CMK (cell line): ENCODE measurements at regions not wholly inside any gene's neighbourhood (a gene's known extent, or its start where the extent isn't known, plus 50 kb on each side); places are given as distances from the start of the nearest gene placed in this dataset.
"Not testable (repeated sequence)": the region's sequence is repeated elsewhere in the genome, so short reads cannot be mapped to it uniquely, and the experiment has no call there.

ENCODE experiments used
- DNase-seq: peaks from one replicate; pipeline ENCODE4 v3.0.0-alpha.2; 2010; ENCODE audit warnings: low read depth

DNA sequence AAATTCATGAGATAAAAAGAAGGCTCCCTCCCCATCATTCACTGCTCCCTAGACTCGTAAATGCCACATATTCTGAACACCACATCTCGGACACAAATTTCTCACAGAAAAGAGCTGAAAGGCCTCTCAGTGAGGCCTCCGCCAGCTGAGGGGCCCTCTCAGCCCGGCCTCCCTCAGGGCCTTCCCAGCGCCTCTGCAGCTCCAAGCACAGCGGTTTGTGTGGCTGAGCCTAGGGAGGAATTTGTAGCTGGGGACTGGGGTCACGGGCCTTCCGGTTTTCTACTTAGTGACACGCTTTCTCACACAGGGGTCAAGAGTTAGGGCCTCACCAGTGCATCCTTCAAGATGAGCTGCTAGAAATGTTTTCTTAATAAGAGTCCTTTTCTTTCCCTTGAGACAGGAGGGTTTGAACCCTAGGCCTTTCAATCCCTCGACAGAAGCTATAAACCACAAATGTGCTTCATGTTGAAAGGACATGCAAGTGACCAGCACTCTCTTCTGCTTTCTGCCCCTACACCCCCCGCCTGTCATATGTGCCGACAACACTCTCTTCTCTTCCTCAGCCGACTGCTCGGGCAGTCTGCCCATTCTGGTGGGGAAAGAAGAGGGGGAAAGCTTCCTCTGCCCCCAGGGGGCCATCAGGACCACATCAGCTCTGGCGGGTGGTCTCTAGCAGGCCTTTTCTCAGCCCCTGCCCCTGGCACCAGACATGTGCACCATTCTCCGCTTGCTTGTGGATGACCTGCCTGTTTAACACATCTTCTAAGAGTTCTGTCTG is 104.9 kb downstream of the CHIC2 start:
- DNase-seq, result no peak

GRCh38 chr4:53956454-53956853 is 108.0 kb downstream of the CHIC2 start:
- DNase-seq, result no peak

- no peak for DNase-seq
These were observed 108.4 kb downstream of the CHIC2 start for GRCh38 chr4:53956053-53956452.

DNA sequence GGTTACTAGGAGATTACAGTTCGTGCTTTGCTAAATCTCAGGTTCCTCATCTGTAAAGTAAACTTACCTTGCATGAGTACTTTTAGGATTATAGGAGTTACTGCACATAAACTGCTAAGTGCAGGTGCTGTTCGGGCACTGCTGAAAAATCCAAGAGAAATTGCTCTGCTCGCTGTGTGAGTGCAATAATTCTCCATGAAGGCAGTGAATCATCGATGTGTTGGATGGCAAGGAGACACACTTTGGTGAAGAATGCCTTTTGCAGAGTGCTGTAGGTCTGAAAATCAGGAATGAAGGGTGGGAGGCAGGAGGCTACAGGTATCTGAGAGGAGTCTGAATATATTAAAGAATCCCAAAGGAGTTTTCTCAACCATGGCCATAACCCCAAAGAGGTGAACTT is 113.0 kb downstream of the CHIC2 start:
- no peak for DNase-seq

GRCh38 chr4:53943345-53944085 is 120.9 kb downstream of the CHIC2 start:
- DNase-seq, result no peak

DNA sequence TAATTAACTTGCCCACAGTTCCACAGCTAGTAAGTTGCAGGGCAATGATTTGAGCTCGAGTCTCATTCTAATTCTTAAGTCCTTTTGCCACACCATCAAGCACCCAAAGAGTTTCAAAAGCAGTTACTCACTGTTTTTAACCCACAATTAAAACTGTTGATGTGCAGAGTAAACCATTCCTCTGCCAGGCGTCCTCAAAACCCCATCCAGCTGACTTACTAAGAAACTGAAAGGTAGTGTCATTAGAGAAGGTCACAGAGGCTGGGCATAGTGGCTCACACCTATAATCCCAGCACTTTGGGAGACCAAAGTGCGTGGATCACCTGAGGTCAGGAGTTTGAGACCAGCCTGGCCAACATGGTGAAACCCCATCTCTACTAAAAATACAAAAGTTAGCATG is 121.7 kb downstream of the CHIC2 start:
- no peak for DNase-seq

DNA sequence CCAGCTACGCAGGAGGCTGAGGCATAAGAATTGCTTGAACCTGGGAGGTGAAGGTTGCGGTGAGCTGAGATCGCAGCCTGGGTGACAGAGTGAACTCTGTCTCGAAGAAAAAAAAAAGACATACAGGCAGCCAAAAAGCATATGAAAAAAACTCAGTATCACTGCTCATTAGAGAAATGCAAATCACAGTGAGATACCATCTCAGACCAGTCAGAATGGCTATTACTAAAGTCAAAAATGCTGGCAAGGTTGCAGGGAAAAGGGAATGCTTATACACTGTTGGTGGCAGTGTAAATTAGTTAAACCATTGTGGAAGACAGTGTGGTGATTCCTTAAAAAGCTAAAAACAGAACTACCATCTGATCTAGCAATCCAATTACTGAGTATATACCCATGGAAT is 123.1 kb downstream of the CHIC2 start:
- DNase-seq, result no peak

- not testable (repeated sequence) for DNase-seq
These were observed 124.5 kb downstream of the CHIC2 start for GRCh38 chr4:53939892-53940291.

DNA sequence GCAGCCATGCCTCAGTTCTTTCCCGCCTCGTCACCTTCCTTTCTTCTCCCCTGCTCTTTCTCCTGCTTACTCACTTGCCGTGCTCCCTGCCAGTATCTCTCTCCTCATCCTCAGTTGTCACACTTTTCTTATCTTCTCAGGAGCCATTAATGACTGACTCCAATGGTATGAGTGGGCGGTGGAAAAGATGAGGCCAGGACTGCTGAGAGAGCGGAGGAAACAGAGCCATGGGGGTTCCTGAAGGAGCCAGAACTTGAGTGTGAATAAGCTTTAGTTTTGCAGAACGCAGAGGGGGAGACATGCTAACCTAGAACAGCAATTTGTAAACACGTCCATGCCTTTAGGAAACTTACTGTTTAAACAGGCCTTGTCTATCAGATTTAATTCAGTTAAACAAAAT is 126.5 kb downstream of the CHIC2 start:
- DNase-seq, result no peak

GRCh38 chr4:53937327-53937726 is 127.1 kb downstream of the CHIC2 start:
- no peak for DNase-seq

DNA sequence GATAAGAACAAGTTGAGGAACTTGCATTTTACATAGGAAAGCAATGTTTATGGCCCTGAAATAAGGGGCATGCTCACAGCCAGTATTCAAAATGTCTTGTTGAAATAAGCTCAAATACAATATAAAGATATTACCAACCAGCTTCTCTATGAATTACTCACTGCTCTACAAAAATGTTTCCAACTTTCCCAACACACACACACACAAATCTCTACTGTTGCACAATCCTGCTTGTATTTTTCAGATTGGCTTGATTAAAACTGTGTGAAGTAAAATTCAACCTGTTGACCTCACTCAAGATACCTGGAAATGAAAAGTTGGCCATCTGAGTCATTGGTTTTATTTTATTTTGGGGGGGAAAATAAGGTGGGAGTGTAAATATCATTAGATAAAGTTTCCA is 128.6 kb downstream of the CHIC2 start:
- DNase-seq, result no peak

DNA sequence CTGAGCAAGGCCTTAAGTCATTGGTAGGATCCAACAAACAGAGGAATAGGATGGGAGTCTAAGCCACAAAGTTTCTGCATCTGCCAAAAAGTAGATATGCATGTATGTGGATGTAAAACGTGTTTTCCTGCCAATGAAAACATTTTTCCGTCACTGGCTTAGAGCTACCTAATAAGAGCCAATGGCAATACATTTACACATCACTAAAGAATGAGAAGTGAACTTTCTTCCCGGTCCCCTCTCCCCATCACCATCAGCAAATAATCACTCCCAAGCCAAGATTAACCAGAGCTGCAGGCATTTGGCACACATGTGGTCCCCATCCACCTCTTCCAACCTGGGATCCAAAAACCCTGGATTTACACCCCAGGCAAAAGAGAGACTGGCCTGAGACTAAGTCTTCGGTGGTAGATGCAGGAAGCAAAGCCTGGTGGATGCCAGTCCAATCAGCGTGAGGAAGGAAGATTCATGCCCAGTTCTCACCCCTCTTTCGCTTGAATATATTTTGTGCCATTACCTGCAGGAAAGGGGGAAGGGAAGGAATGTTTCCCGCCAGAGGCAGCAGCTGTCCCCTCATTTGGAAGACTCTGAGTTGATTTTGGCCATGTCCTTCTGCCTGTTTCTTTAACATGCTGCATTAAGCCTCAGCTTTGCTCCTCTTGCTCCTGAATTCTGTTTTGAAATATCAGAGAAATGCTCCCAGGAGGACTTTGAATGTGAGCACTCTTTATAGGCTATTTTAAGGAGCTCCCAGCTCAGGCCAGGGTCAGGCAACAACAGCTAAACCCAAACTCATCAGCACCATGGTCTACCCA is 131.4 kb downstream of the CHIC2 start:
- DNase-seq, result no peak

DNA sequence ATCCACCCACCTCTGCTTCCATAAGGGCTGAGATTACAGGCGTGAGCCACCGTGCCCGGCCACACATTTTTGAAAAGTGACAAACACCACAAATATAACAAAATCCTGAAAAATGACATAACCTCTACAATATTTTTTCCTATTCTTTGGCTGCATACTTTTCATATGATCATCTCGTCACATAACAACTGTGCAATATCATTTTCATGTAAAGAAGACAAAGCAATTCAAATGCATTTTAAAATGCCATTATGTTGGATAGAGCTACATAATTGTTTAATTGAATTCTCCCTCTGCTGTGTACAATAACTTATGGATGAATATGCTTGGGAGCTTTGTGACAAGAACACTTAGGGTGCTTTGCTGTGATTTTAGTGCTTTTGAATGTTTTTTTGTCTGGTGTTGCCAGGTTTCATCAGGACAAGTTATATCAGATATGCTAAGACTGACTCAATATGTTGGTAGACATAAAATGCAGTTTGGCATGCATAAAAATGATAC is 132.9 kb downstream of the CHIC2 start:
- DNase-seq, result no peak

- peak; percentile 33 for DNase-seq
These were observed 134.2 kb downstream of the CHIC2 start for GRCh38 chr4:53929955-53930798.

DNA sequence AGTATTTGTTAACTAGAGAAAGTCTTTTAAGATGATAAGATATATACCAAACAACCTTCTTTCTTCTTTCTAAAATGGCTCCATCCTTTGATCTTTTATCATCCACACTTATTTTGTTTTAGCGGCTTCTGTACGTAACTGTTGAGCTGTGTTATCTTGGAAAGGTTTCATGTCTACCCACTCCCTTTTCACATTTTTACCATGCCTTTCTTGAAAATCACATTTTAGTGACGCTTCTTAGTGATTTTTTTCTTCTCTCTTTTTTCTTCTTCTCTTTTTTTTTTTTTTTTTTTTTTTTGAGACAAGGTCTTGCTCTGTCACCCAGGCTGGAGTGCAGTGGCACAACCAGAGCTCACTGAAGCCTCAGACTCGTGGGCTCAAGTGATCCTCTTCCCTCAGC is 135.1 kb downstream of the CHIC2 start:
- DNase-seq, result no peak

- no peak for DNase-seq
These were observed 135.6 kb downstream of the CHIC2 start for GRCh38 chr4:53928825-53929224.

DNA sequence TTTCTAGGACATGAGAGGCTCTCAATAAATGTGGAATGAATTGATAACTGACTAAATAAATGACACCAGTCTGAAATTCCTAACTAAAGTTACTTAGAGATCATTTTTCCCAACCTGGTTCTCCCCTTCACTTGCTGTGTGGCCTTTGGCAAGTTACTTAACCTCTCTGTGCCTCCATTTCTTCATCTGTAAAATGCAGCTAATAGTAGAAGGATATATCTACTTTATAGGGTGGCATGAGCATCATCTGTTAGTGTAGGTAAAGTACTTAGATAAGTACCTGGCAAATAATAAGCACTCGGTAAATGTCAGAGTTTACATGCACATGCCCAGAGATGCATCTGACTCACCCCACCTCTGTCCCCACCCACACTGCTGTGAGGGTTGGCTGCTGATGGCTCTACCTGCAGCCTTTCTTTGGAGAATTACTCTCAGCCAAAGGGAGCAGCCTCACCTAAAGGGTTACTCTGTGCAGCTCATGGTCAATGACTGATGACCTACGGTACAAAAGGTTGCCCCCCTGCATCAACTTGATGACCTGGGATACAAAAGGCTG is 139.3 kb downstream of the CHIC2 start:
- no peak for DNase-seq

- no peak for DNase-seq
These were observed 139.9 kb downstream of the CHIC2 start for GRCh38 chr4:53924333-53925049.

DNA sequence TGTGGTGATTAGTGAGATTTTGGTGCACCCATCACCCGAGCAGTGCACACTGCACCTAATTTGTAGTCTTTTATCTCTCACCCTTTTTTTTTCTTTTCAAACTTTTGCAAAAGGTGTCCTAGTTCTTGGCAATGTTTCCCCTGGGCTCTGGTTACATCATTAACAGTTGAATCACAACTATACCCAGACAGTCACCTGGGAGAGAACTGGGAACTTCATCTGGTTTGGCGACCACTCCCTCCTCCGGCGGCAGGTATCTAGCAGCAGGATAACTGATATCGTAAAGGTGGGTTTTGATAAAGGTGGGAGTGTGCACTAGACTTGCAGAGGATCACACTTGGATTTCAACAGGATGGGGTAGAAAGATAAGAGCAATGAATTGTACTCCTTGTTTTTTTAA is 140.5 kb downstream of the CHIC2 start:
- no peak for DNase-seq

- no peak for DNase-seq
These were observed 142.5 kb downstream of the CHIC2 start for GRCh38 chr4:53921856-53922255.

DNA sequence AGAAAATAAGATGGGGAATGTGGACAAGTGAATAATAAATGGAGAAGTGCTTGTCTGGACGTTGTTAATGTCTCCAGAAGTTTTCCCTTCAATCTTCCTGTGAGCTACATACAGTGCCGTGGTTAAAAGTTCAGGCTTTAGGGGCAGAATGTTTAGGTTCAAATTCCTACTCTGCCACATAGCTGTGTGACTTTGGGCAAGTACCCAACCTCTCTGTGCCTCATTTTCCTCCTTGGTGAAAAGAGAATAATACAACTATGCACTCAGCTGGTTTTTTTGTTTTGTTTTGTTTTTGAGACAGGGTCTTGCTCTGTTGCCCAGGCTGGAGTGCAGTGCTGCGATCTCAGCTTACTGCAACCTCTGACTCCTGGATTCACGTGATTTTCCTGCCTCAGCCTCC is 143.5 kb downstream of the CHIC2 start:
- no peak for DNase-seq
